HG03025 (cell line): ENCODE measurements at regions not wholly inside any gene's neighbourhood (a gene's known extent, or its start where the extent isn't known, plus 50 kb on each side); places are given as distances from the start of the nearest gene placed in this dataset.
A peak's percentile ranks its signal among the peaks of the same experiment; 100 is the strongest.
"Not testable (repeated sequence)": the region's sequence is repeated elsewhere in the genome, so short reads cannot be mapped to it uniquely, and the experiment has no call there.

Source experiments
- ATAC-seq: cut with Tn5 transposase; IDR thresholded peaks from one replicate; pipeline ENCODE4 v1.9.1; 2021; ENCODE audit warnings: mild to moderate bottlenecking, moderate library complexity; ENCODE audit not compliant: unreplicated experiment, low FRiP score

- ATAC-seq = not testable (repeated sequence)
Measured at GRCh38 chr2:111420074-111420473, 299.4 kb downstream of the BCL2L11 start.

- not testable (repeated sequence) for ATAC-seq
Measured at GRCh38 chr2:111420835-111421234, 300.1 kb downstream of the BCL2L11 start.

GRCh38 chr2:111421949-111422348 lies 301.2 kb downstream of the BCL2L11 start:
- not testable (repeated sequence) for ATAC-seq

GRCh38 chr2:111422562-111422961 lies 301.8 kb downstream of the BCL2L11 start:
- not testable (repeated sequence) for ATAC-seq

- ATAC-seq = not testable (repeated sequence)
Measured at GRCh38 chr2:111423184-111423583, 302.5 kb downstream of the BCL2L11 start.

- ATAC-seq = not testable (repeated sequence)
Measured at GRCh38 chr2:111424176-111424575, 303.5 kb downstream of the BCL2L11 start.

- peak; percentile 38 for ATAC-seq
Measured at GRCh38 chr2:111424851-111425309, 304.2 kb downstream of the BCL2L11 start.

GRCh38 chr2:111425789-111426201 lies 305.1 kb downstream of the BCL2L11 start:
- not testable (repeated sequence) for ATAC-seq

GRCh38 chr2:111427346-111427745 lies 306.6 kb downstream of the BCL2L11 start:
- ATAC-seq = not testable (repeated sequence)

GRCh38 chr2:111428915-111429314 lies 308.2 kb downstream of the BCL2L11 start:
- not testable (repeated sequence) for ATAC-seq

GRCh38 chr2:111429353-111429752 lies 308.6 kb downstream of the BCL2L11 start:
- ATAC-seq = peak; percentile 47

GRCh38 chr2:111430817-111431661 lies 310.3 kb downstream of the BCL2L11 start:
- peak; percentile 35 for ATAC-seq

GRCh38 chr2:111432423-111432822 lies 311.7 kb downstream of the BCL2L11 start:
- not testable (repeated sequence) for ATAC-seq

GRCh38 chr2:111432916-111433499 lies 312.3 kb downstream of the BCL2L11 start:
- not testable (repeated sequence) for ATAC-seq

- not testable (repeated sequence) for ATAC-seq
Measured at GRCh38 chr2:111433892-111434607, 313.3 kb downstream of the BCL2L11 start.

GRCh38 chr2:111434608-111434939 lies 313.9 kb downstream of the BCL2L11 start:
- ATAC-seq = not testable (repeated sequence)

- ATAC-seq = not testable (repeated sequence)
Measured at GRCh38 chr2:111435553-111436310, 315.0 kb downstream of the BCL2L11 start.

GRCh38 chr2:111436411-111436810 lies 315.7 kb downstream of the BCL2L11 start:
- ATAC-seq = not testable (repeated sequence)

- ATAC-seq = not testable (repeated sequence)
Measured at GRCh38 chr2:111437288-111437990, 316.7 kb downstream of the BCL2L11 start.

- ATAC-seq = not testable (repeated sequence)
Measured at GRCh38 chr2:111438161-111438560, 317.4 kb downstream of the BCL2L11 start.
